Retinal pigment epithelial cell (primary cell): ENCODE measurements at regions not wholly inside any gene's neighbourhood (a gene's known extent, or its start where the extent isn't known, plus 50 kb on each side); places are given as distances from the start of the nearest gene placed in this dataset.

Experiments used
- DNase-seq: peaks from one replicate; pipeline ENCODE4 v3.0.0-alpha.2; 2010; ENCODE audit warnings: low read depth
- H3K4me3 ChIP-seq: 2 replicates; pipeline ENCODE4 v1.5.1; 2011; ENCODE audit warnings: mild to moderate bottlenecking, low read length, control low read depth, moderate library complexity
- TF ChIP-seq, protein P1 (sequence below): conservative IDR thresholded peaks from 2 replicates; pipeline ENCODE4 v1.5.1; 2011; ENCODE audit warnings: low read depth, low read length, control low read depth, inconsistent platforms

DNA sequence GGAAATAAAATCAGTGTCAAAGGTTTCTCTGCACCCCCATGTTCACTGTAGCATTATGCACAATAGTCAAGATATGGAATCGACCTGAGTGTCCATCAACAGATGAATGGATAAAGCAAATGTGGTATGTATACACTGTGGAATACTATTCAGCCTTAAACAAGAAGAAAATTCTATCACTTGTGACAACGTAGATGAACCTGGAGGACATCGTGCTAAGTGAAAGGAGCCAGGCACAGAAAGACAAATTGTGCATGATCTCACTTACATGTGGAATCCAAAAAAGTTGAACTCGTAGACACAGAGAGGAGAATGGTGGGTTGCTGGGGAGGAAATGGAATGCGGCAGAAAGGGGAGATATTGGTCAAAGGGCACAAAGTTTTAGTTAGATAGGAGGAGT, 136.3 kb upstream of the ESR1 start:
- H3K4me3 ChIP-seq = no peak overlapping the region
- TF ChIP-seq, protein P1, sequence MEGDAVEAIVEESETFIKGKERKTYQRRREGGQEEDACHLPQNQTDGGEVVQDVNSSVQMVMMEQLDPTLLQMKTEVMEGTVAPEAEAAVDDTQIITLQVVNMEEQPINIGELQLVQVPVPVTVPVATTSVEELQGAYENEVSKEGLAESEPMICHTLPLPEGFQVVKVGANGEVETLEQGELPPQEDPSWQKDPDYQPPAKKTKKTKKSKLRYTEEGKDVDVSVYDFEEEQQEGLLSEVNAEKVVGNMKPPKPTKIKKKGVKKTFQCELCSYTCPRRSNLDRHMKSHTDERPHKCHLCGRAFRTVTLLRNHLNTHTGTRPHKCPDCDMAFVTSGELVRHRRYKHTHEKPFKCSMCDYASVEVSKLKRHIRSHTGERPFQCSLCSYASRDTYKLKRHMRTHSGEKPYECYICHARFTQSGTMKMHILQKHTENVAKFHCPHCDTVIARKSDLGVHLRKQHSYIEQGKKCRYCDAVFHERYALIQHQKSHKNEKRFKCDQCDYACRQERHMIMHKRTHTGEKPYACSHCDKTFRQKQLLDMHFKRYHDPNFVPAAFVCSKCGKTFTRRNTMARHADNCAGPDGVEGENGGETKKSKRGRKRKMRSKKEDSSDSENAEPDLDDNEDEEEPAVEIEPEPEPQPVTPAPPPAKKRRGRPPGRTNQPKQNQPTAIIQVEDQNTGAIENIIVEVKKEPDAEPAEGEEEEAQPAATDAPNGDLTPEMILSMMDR = no peak
- no peak for DNase-seq

DNA sequence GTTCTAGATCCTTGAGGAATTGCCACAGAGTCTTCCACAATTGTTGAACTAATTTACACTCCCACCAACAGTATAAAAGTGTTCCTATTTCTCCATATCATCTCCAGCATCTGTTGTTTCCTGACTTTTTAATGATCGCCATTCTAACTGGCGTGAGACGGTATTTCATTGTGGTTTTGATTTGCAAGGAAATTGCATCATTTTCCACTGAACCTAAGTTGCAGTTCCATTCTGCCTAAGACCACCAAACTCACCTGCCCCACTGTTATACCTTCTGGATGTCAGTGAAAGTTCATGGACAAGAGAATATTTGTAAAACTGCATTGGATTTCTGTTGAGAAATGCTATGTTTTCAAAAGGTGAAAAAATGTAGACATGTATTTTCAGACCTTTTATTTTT, 132.9 kb upstream of the ESR1 start:
- no peak overlapping the region for H3K4me3 ChIP-seq
- TF ChIP-seq, protein P1 = no peak
- DNase-seq = no peak

DNA sequence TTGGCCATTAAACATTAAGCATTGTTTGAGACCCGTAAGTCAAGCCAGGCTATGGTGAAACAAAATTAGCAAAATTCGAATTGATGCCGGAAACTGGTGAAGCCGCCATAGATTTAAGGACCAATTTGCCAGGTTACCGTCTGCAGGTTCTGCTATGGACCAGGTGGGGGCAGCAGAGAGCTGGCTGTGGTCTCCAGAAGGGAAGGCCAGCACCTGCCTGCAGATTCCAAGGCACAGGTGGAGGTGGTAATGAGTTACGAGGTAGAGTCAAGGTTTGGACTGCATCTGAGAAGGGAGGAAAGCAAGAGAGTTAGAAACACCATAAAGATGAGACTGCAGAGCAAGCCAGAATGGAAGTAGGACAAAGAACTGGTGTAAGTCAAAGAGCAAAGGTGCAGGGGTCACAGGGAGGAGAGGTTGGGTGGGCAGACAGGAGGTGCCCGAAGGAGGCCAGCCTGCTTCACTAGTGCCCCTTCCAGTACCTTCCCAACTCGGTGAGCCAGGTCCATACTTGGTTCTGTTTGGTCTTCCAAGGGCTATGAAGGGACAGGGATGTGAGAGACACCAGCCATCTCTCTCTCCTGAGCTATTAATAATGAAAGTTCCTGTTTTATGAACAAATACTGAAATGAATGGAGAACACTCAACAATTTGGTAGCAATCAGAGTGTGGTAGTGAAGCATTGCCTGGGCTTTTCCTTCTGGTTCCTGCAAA, 131.6 kb upstream of the ESR1 start:
- no peak for DNase-seq
- no peak overlapping the region for H3K4me3 ChIP-seq
- TF ChIP-seq, protein P1 = peak; percentile 93

DNA sequence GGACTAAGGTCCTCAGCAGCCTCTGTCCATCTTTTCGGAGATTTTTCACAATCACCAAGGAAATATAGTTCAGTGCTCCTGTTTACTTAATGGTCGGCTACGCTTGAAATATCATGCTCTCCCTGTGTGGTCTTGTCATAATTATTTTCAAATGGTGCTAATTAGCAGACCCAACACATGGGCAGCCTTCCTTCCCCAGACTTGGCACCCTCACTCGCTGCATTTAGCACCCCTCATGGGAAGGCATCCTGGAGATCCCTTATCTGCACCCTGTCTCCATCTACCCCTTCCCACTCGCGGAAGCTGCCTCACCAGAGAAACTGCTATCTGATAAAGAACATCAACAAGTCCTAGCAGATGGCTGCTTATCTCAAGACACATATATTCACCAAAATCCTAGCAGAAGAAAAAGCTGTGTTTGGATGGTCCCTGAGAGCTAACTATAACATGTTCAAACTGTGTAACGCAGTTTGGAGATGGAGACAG, 131.0 kb upstream of the ESR1 start:
- no peak overlapping the region for H3K4me3 ChIP-seq
- TF ChIP-seq, protein P1 = no peak
- DNase-seq = no peak

DNA sequence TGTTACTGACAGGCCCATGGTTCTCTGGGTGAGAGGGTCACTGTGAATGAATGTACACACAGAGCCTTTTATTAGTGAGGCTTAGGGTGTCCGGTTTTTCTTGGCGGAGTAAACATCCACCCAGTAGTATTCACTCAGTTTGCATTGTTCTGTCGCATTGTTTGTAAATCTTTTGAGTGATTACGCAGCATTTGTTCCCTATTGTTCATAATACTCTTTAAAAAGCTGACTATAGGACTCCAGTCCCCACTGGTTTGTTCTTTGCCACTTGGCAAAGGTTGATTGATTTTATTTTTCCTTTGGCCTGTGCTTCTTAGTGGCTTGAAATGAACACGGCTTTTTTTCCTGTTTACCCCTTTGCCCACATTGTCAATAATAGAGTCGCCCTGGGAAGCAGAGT, 130.1 kb upstream of the ESR1 start:
- H3K4me3 ChIP-seq = no peak overlapping the region
- TF ChIP-seq, protein P1 = no peak
- no peak for DNase-seq

DNA sequence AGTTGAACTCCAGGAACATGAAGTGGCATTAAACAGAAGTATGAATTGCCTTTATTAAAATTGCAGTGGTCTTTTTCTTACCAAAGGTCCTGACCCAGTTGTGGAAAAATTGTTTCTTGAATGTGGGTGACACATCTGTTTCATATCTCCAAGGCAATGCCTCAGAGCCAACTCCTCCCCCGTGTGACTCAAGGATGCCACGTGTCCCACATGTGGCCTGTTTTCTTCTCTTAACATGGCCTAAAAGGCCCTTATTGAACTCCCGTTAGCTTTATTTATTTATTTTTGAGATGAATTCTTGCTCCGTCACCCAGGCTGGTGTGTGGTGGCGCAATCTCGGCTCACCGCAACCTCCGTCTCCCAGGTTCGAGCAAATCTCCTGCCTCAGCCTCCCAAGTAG, 128.4 kb upstream of the ESR1 start:
- TF ChIP-seq, protein P1 = no peak
- no peak for DNase-seq
- no peak overlapping the region for H3K4me3 ChIP-seq

DNA sequence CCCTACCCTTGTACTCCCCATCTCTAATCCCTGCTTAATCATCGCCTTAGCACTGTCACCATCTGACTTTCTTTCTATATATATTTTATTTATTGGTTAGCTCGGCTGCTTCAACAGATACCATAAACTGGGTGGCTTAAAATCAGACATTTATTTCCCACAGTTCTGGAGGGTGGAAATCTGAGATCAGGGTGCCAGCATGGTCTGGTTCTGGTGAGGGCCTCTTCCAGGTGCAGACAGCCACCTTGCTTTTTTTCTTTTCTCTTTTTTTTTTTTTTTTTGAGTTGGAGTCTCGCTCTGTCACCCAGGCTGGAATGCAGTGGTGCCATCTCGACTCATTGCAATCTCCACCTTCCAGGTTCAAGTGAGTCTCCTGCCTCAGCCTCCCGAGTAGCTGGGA, 127.5 kb upstream of the ESR1 start:
- TF ChIP-seq, protein P1 = no peak
- no peak for DNase-seq
- no peak overlapping the region for H3K4me3 ChIP-seq
